ENCODE measurements at regions not wholly inside any gene's neighbourhood (a gene's known extent, or its start where the extent isn't known, plus 50 kb on each side); places are given as distances from the start of the nearest gene placed in this dataset.
"Not testable (repeated sequence)": the region's sequence is repeated elsewhere in the genome, so short reads cannot be mapped to it uniquely, and the experiment has no call there.

DNA sequence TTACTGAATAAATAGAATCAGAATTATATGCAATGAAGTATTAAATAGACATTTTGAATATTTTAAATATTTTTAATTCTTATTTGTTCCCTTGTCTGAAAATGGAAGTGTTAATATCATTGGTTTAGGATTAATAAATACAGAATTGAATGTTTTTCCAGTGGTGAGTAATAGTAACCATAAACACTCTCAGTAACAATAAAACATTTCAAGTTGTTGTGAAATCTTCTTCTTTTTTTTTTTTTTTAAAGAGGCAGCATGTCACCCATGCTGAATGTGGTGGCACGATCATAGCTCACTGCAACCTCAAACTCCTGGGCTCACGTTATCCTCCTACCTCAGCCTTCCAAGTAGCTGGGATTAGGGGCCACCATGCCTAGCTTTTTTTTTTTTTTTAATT, 86.2 kb upstream of the ZBTB18 start:
- no peak for DNase-seq (ENCODE audit: insufficient read length)
- FAIRE-seq, result no peak
- TF ChIP-seq TAF1 (IDR thresholded peaks at IDR 0.05; ENCODE audit: borderline replicate concordance, low read depth, low read length), result no peak
- no peak for TF ChIP-seq POLR2AphosphoS5 (IDR thresholded peaks at IDR 0.05; ENCODE audit: low read depth, low read length)
- no peak for TF ChIP-seq POLR2A (IDR thresholded peaks at IDR 0.05; ENCODE audit: low read depth, low read length)

DNA sequence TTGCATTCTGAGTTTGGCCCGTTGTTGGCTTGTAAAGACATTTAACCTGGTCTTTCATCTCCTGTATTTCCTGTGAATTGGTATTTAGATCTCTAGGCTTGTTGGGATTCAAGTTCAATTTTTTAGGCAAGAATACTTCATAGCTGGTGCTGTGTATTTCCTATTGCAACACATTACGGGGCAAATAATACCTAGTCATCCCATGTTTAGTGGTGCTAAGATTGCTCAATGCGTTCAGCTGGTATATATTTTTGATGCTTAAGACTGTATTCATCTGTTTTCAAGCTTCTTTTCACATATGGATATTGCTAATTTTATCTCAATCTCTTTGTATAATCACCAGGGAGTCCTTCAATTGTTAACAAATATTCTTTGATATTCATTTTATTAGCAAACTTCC, 87.5 kb upstream of the ZBTB18 start:
- TF ChIP-seq POLR2AphosphoS5 (IDR thresholded peaks at IDR 0.05; ENCODE audit: low read depth, low read length) (no peak), TAF1 (IDR thresholded peaks at IDR 0.05; ENCODE audit: borderline replicate concordance, low read depth, low read length) (no peak), POLR2A (IDR thresholded peaks at IDR 0.05; ENCODE audit: low read depth, low read length) (no peak)
- no peak for DNase-seq (ENCODE audit: insufficient read length)
- no peak for FAIRE-seq

DNA sequence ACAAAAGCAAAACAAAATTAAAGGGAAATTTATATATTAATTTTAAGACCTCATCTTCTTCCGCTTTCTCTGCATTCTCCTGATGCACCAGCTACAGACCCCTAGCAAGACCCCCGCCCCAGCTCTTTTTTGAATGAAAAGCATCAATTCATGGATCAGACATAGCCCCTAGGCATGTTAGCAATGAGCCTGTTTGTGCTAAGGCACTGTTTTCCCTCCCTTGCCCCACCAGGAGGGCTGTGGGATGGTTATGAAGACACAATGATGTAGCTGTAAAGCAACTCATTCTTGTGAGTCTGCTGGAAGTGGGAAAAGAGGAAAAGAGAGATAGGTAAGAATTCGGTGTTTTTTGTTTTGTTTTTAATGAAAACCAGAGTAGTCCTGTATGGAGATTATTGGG, 88.5 kb upstream of the ZBTB18 start:
- DNase-seq (ENCODE audit: insufficient read length), result no peak
- TF ChIP-seq POLR2A (IDR thresholded peaks at IDR 0.05; ENCODE audit: low read depth, low read length) (no peak), TAF1 (IDR thresholded peaks at IDR 0.05; ENCODE audit: borderline replicate concordance, low read depth, low read length) (no peak), POLR2AphosphoS5 (IDR thresholded peaks at IDR 0.05; ENCODE audit: low read depth, low read length) (no peak)
- no peak for FAIRE-seq

DNA sequence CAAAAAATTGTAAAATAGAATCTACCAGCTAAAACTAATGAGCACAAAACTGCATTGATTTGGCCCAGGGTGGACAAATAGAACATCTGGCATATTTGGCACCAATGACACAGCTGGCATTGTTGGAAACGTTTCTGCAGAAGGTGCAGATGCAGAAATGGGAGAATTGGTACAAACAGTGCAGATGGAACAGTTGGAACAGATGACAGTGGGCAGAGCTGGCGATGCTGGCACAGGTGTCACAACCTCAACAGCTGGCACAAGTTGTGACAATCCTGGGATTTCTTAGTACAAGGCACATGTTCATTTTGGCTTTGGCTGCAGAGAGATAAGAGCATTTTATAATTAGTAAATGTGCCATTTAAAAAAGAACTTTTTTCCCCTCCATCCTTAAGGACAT, 91.1 kb upstream of the ZBTB18 start:
- FAIRE-seq, result no peak
- no peak for DNase-seq (ENCODE audit: insufficient read length)
- TF ChIP-seq POLR2AphosphoS5 (IDR thresholded peaks at IDR 0.05; ENCODE audit: low read depth, low read length), result no peak
- TF ChIP-seq POLR2A (IDR thresholded peaks at IDR 0.05; ENCODE audit: low read depth, low read length), result no peak
- TF ChIP-seq TAF1 (IDR thresholded peaks at IDR 0.05; ENCODE audit: borderline replicate concordance, low read depth, low read length), result no peak

DNA sequence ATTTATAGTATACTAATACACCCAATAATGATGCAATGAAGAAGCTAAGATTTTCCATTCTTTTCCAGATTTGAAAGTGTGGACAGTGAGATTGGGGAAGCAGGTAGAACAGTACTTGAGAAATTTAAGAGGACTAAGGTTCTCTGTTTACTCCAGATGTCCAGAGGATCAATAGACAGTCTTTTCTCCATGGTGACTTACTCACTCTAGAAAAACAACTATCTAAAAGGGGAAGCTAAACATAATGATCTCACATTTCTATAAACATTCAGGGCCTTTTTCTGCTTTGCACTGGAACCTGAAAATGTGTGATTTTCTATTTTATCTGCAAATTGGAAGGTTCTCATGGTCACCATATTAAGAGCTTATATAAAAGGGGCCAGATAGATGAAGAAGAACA, 93.9 kb upstream of the ZBTB18 start:
- FAIRE-seq (no peak), DNase-seq (ENCODE audit: insufficient read length) (no peak)
- TF ChIP-seq POLR2AphosphoS5 (IDR thresholded peaks at IDR 0.05; ENCODE audit: low read depth, low read length) (no peak), TAF1 (IDR thresholded peaks at IDR 0.05; ENCODE audit: borderline replicate concordance, low read depth, low read length) (no peak), POLR2A (IDR thresholded peaks at IDR 0.05; ENCODE audit: low read depth, low read length) (no peak)

DNA sequence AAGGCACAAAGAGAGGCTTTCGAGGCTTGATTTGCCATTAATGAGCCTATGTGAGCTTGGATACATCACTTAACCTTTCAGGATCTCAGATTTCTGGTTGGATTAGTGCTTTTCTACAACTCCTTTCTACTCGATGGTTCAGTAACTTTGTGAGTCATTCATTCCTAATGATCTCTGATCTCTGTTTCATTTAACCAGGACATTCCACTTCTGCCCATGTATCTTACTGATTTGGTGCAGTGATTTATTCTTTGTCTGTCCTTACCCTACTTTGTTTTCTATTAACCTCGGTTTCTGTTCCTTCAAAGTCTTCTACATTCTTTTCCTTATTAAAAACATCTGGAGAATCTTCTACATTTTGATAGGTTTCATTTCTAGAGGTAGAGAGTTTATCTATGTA, 94.6 kb upstream of the ZBTB18 start:
- DNase-seq (ENCODE audit: insufficient read length) (no peak), FAIRE-seq (no peak)
- no peak for TF ChIP-seq POLR2A (IDR thresholded peaks at IDR 0.05; ENCODE audit: low read depth, low read length)
- TF ChIP-seq POLR2AphosphoS5 (IDR thresholded peaks at IDR 0.05; ENCODE audit: low read depth, low read length), result no peak
- TF ChIP-seq TAF1 (IDR thresholded peaks at IDR 0.05; ENCODE audit: borderline replicate concordance, low read depth, low read length), result no peak

DNA sequence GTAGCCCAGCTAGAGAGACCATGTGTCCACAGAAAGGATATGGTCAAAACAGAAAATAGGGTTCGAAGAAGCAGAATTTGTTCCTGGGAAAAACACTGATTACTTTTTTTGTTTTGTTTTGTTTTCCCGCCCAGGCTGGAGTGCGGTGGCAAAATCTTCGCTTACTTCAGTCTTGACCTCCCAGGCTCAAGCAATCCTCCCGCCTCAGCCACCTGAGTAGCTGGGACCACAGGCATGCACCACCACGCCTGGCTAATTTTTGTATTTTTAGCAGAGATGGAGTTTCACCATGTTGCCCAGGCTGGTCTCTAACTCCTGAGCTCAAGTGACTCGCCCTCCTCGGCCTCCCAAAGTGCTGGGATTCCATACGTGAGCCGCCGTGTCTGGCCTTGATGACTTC, 99.9 kb upstream of the ZBTB18 start:
- not testable (repeated sequence) for DNase-seq (ENCODE audit: insufficient read length); FAIRE-seq

DNA sequence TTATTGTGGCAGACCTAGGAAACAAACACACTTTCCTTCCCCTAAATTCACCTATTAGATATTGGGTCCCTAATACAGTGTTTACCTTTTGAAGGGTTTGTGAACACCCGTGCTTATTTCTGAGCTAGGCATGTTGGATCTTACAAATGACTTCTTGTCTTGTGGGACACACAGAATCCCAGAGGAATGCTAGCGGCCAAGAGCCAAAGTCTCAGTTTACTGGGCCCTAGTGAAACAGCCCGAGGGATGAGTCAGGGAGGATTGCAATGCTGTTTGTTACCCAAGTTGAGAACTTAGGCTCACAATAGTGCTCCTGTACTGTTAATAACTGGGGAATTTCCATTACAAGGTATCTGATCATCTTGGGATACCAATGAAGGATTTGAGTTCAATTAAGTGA, 100.1 kb upstream of the AKT3 start:
- DNase-seq (ENCODE audit: insufficient read length) (no peak), FAIRE-seq (no peak)
- TF ChIP-seq TAF1 (IDR thresholded peaks at IDR 0.05; ENCODE audit: borderline replicate concordance, low read depth, low read length) (no peak), POLR2AphosphoS5 (IDR thresholded peaks at IDR 0.05; ENCODE audit: low read depth, low read length) (no peak), POLR2A (IDR thresholded peaks at IDR 0.05; ENCODE audit: low read depth, low read length) (no peak)

DNA sequence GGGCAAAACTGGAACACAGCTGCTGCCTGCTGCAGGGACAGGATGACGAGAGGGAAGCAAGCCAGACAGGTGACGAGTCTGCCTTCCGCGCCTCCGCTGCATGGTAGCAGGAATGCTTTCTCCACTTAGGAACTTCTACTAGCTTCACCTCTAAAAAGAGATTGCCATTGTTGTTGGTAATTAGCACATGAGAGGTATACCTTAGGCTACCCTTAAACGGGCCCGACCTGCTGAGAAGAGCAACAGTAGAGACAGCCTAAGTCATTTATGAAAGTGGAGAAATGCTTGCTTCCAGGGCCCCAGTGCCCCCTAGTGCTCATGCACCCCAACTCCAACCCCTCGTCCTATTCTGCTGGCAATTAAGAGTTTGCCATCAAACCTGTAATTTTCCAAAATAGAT, 96.9 kb upstream of the AKT3 start:
- FAIRE-seq (no peak), DNase-seq (ENCODE audit: insufficient read length) (peak; percentile 16)
- TF ChIP-seq POLR2AphosphoS5 (IDR thresholded peaks at IDR 0.05; ENCODE audit: low read depth, low read length) (no peak), POLR2A (IDR thresholded peaks at IDR 0.05; ENCODE audit: low read depth, low read length) (no peak), TAF1 (IDR thresholded peaks at IDR 0.05; ENCODE audit: borderline replicate concordance, low read depth, low read length) (no peak)

DNA sequence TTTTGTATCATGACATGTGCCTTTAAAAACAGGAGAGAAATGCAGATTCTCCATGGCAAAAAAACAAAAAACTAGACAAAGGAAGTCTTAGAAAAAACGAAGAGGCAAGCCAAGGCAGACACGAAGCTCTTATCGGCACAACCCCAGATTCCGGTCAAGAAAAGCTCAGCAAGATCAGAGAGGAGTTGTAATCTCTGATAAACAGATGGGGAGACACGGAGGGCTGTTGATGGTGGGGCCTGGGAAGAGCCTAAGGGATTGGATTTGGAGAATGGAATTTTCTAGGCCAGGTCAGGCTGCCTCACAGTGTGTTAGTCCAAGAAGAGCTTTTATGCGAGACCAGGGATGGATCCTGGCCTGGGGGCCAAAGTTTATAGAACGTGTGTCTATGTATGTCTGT, 96.2 kb upstream of the AKT3 start:
- DNase-seq (ENCODE audit: insufficient read length), result no peak
- no peak for FAIRE-seq
- TF ChIP-seq POLR2A (IDR thresholded peaks at IDR 0.05; ENCODE audit: low read depth, low read length), result no peak
- TF ChIP-seq POLR2AphosphoS5 (IDR thresholded peaks at IDR 0.05; ENCODE audit: low read depth, low read length), result no peak
- no peak for TF ChIP-seq TAF1 (IDR thresholded peaks at IDR 0.05; ENCODE audit: borderline replicate concordance, low read depth, low read length)

DNA sequence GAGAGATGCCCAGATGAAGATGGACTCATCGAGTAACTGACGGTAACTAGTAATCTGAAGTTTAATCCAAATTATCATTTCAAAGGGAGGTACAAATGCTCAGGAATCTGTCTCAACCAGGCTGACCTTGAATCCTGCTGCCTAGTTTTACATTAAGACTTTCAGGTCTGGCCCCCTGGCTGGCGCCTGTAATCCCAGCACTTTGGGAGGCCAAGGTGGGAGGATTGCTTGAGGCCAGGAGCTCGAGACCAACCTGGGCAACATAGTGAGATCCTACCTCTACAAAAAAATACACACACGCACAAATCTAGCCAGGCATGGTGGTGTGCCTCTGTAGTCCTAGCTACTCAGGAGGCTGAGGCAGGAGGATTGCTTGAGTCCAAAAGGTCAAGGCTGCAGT, 95.7 kb upstream of the AKT3 start:
- TF ChIP-seq POLR2AphosphoS5 (IDR thresholded peaks at IDR 0.05; ENCODE audit: low read depth, low read length), result no peak
- TF ChIP-seq POLR2A (IDR thresholded peaks at IDR 0.05; ENCODE audit: low read depth, low read length), result no peak
- no peak for TF ChIP-seq TAF1 (IDR thresholded peaks at IDR 0.05; ENCODE audit: borderline replicate concordance, low read depth, low read length)
- FAIRE-seq, result no peak
- no peak for DNase-seq (ENCODE audit: insufficient read length)

DNA sequence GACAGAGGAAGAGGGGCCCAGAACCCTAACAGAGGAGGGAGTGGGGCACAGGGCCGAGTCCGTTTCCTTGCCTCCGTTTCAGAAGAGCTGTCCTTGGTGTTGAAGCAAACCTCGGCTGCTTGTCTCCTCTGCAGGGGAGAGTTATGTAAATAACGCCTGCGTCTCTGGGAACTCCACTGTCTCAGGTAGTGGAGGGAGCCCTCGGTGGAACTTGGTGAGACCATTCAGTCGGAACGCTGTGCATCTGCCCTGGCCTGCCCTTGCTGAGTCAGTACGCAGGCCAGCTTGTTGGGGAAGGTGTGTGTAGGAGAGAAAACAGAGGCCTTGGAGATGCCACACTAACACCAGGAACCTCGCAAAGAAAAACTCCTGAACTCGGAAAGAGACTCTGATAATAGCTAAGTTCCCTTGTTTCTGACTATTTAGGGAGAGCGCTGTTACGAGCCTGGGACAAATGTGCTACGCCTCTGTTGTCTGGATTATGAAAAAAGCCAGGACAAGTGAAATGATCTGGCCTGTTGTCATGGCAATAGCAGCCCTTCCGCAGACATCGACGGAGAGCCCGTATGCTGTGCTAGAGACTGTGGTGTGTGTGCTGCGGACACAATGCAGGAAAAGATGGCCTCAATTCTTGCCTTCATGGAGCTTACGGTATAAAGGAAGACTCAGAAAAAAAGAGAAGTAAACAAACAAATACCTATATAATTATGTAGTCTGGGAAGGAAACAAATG, 94.6 kb upstream of the AKT3 start:
- TF ChIP-seq TAF1 (IDR thresholded peaks at IDR 0.05; ENCODE audit: borderline replicate concordance, low read depth, low read length) (no peak), POLR2AphosphoS5 (IDR thresholded peaks at IDR 0.05; ENCODE audit: low read depth, low read length) (no peak), POLR2A (IDR thresholded peaks at IDR 0.05; ENCODE audit: low read depth, low read length) (no peak)
- no peak for FAIRE-seq
- DNase-seq (ENCODE audit: insufficient read length), result no peak

All from GM12892 (cell line).